WTC11 (cell line): ENCODE measurements at regions not wholly inside any gene's neighbourhood (a gene's known extent, or its start where the extent isn't known, plus 50 kb on each side); places are given as distances from the start of the nearest gene placed in this dataset.

Experiments
- ATAC-seq: fragments of 200-7000 bp; cut with Tn5 transposase; 2 replicates; pipeline ENCODE4 v1.10.0; 2021; ENCODE audit warnings: mild to moderate bottlenecking, moderate library complexity
- CTCF ChIA-PET: fragments of 300-600 bp; sonication (Branson Sonifier 250); formaldehyde crosslinking; loops from one replicate; lab custom pipeline; 2021; ENCODE audit warnings: antibody characterized with exemption; lab: Charles Lee
- POLR2A ChIA-PET: fragments of 350-600 bp; sonication (Branson Sonifier 250); formaldehyde crosslinking; loops from one replicate; lab custom pipeline; 2021; ENCODE audit warnings: antibody characterized with exemption; lab: Charles Lee
- DNase-seq: peaks from one replicate; pipeline ENCODE4 v3.0.0; 2021; ENCODE audit warnings: low spot score
- H3K27ac Mint-ChIP-seq: 2 replicates; pipeline ENCODE4 v1.8.0; 2021; ENCODE audit warnings: mixed read lengths
- H3K27me3 Mint-ChIP-seq: 2 replicates; pipeline ENCODE4 v1.8.0; 2021; ENCODE audit warnings: low read depth, mild to moderate bottlenecking, moderate library complexity, mixed read lengths
- H3K36me3 Mint-ChIP-seq: 2 replicates; pipeline ENCODE4 v1.8.0; 2021; ENCODE audit warnings: mixed read lengths
- H3K4me1 Mint-ChIP-seq: 2 replicates; pipeline ENCODE4 v1.8.0; 2022; ENCODE audit warnings: mixed read lengths
- H3K4me3 Mint-ChIP-seq: 2 replicates; pipeline ENCODE4 v1.8.0; 2021; ENCODE audit warnings: mild to moderate bottlenecking, moderate library complexity, mixed read lengths
- H3K9me3 Mint-ChIP-seq: 2 replicates; pipeline ENCODE4 v1.8.0; 2021; ENCODE audit warnings: mixed read lengths
- AR ChIP-seq: fragments of 250-450 bp; sonication (Bioruptor Pico); IDR thresholded peaks from 2 replicates; pipeline ENCODE4 v1.9.0; 2021; ENCODE audit warnings: mild to moderate bottlenecking
- CREB1 ChIP-seq: sonication (generic); formaldehyde crosslinking; IDR thresholded peaks from 2 replicates; pipeline ENCODE4 v1.8.0; 2023; ENCODE audit warnings: mild to moderate bottlenecking, missing genetic modification reagents
- CREM ChIP-seq: sonication (generic); formaldehyde crosslinking; IDR thresholded peaks from 2 replicates; pipeline ENCODE4 v1.8.1; 2022; ENCODE audit warnings: mild to moderate bottlenecking, missing genetic modification reagents, moderate library complexity
- EMX1 ChIP-seq: fragments of 250-450 bp; sonication (Bioruptor Pico); IDR thresholded peaks from 2 replicates; pipeline ENCODE4 v1.8.0; 2021; ENCODE audit warnings: mild to moderate bottlenecking
- ESRRA ChIP-seq: sonication (generic); formaldehyde crosslinking; IDR thresholded peaks from 2 replicates; pipeline ENCODE4 v1.8.1; 2022; ENCODE audit warnings: mild to moderate bottlenecking, missing genetic modification reagents, borderline replicate concordance
- FOXP4 ChIP-seq: sonication (generic); formaldehyde crosslinking; IDR thresholded peaks from 2 replicates; pipeline ENCODE4 v1.8.0; 2022; ENCODE audit warnings: mild to moderate bottlenecking, missing genetic modification reagents
- HMGA2 ChIP-seq: fragments of 250-450 bp; sonication (Bioruptor Pico); IDR thresholded peaks from 2 replicates; pipeline ENCODE4 v1.4.0; 2021; ENCODE audit warnings: mild to moderate bottlenecking, moderate library complexity
- HMGXB4 ChIP-seq: sonication (generic); formaldehyde crosslinking; IDR thresholded peaks from 2 replicates; pipeline ENCODE4 v1.8.1; 2023; ENCODE audit warnings: mild to moderate bottlenecking, moderate library complexity, missing genetic modification reagents
- IRF2 ChIP-seq: sonication (generic); formaldehyde crosslinking; IDR thresholded peaks from 2 replicates; pipeline ENCODE4 v1.8.0; 2022; ENCODE audit warnings: low read depth, missing genetic modification reagents, borderline replicate concordance
- JAZF1 ChIP-seq: fragments of 250-450 bp; sonication (Bioruptor Pico); IDR thresholded peaks from 2 replicates; pipeline ENCODE4 v1.9.0; 2021; ENCODE audit warnings: moderate library complexity, mild to moderate bottlenecking, inconsistent platforms
- NR2C2 ChIP-seq: sonication (generic); formaldehyde crosslinking; IDR thresholded peaks from 2 replicates; pipeline ENCODE4 v1.8.0; 2022; ENCODE audit warnings: mild to moderate bottlenecking, missing genetic modification reagents
- PREB ChIP-seq: sonication (generic); formaldehyde crosslinking; IDR thresholded peaks from 2 replicates; pipeline ENCODE4 v1.8.1; 2022; ENCODE audit warnings: mild to moderate bottlenecking, missing genetic modification reagents, moderate library complexity, borderline replicate concordance
- PRRX2 ChIP-seq: fragments of 250-450 bp; sonication (Bioruptor Pico); IDR thresholded peaks from 2 replicates; pipeline ENCODE4 v1.8.0; 2021; ENCODE audit warnings: mild to moderate bottlenecking
- ZNF396 ChIP-seq: fragments of 250-450 bp; sonication (Bioruptor Pico); IDR thresholded peaks from 2 replicates; pipeline ENCODE4 v1.8.0; 2021; ENCODE audit warnings: mild to moderate bottlenecking, moderate library complexity, borderline replicate concordance
- ZNF416 ChIP-seq: fragments of 250-450 bp; sonication (Bioruptor Pico); IDR thresholded peaks from 2 replicates; pipeline ENCODE4 v1.9.0; 2021; ENCODE audit warnings: mild to moderate bottlenecking, inconsistent platforms
- ZNF425 ChIP-seq: fragments of 250-450 bp; sonication (Bioruptor Pico); conservative IDR thresholded peaks from 2 replicates; pipeline ENCODE4 v1.9.0; 2021; ENCODE audit warnings: mild to moderate bottlenecking

GRCh38 chr4:153058671-153059060, 122.5 kb downstream of the FHDC1 start (continued):
- no peak for TF ChIP-seq HMGXB4 (CRISPR knock-in tag)
- TF ChIP-seq AR (CRISPR knock-in tag), result no peak
- TF ChIP-seq, all 79 proteins: peak for 0

GRCh38 chr4:153060196-153060595, 124.1 kb downstream of the FHDC1 start:
- DNase-seq, result no peak
- no peak for ATAC-seq
- Mint-ChIP-seq H3K27me3 (no peaks in the 10 kb centered on the region; the same call in 1 of the 2 replicates), H3K4me1 (peaks cover 8% of the 10 kb centered on the region), H3K4me3 (no peak overlapping the region), H3K9me3 (no peaks in the 10 kb centered on the region; the same call in 1 of the 2 replicates), H3K36me3 (no peaks in the 10 kb centered on the region), H3K27ac (peak overlapping the region; percentile 19; the same call in 1 of the 2 replicates)
- POLR2A ChIA-PET, result no interaction called here
- CTCF ChIA-PET, result interaction anchor here (1.0 kb wide), 1 partner anchor 23 kb away, joined by 3 read pairs; no protein-coding TSS in a partner anchor
- TF ChIP-seq HMGA2 (CRISPR knock-in tag) (no peak), ZNF425 (CRISPR knock-in tag) (no peak), JAZF1 (CRISPR knock-in tag) (no peak), ZNF396 (CRISPR knock-in tag) (no peak), NR2C2 (no peak), CREB1 (no peak), PRRX2 (no peak), PREB (CRISPR knock-in tag) (no peak), IRF2 (CRISPR knock-in tag) (no peak), CREM (CRISPR knock-in tag) (no peak), FOXP4 (CRISPR knock-in tag) (no peak), ZNF416 (CRISPR knock-in tag) (no peak), EMX1 (CRISPR knock-in tag) (no peak), ESRRA (CRISPR knock-in tag) (no peak)
